Jurkat, Clone E6-1 (cell line): ENCODE measurements at regions not wholly inside any gene's neighbourhood (a gene's known extent, or its start where the extent isn't known, plus 50 kb on each side); places are given as distances from the start of the nearest gene placed in this dataset.

ENCODE experiments used
- DNase-seq: peaks from one replicate; pipeline ENCODE4 v3.0.0-alpha.2; 2011; ENCODE audit warnings: low read depth, low spot score
- H3K4me3 ChIP-seq: 2 replicates; pipeline ENCODE4 v1.5.1; 2011; ENCODE audit warnings: mild to moderate bottlenecking, low read length, control low read depth, moderate library complexity

GRCh38 chr5:3218916-3219650, 376.5 kb upstream of the IRX1 start:
- H3K4me3 ChIP-seq, result no peak overlapping the region
- no peak for DNase-seq

GRCh38 chr5:3217771-3218495, 377.7 kb upstream of the IRX1 start:
- H3K4me3 ChIP-seq, result no peak overlapping the region
- no peak for DNase-seq

GRCh38 chr5:3217114-3217513, 378.5 kb upstream of the IRX1 start:
- DNase-seq, result no peak
- H3K4me3 ChIP-seq, result no peak overlapping the region

- H3K4me3 ChIP-seq, result no peak overlapping the region
Measured at GRCh38 chr5:3216386-3216785, 379.2 kb upstream of the IRX1 start.

GRCh38 chr5:3214838-3215374, 380.7 kb upstream of the IRX1 start:
- H3K4me3 ChIP-seq, result no peak overlapping the region
- DNase-seq, result no peak

More at GRCh38 chr5:3216386-3216785, 379.2 kb upstream of the IRX1 start:
- no peak for DNase-seq

- no peak for DNase-seq
- H3K4me3 ChIP-seq, result no peak overlapping the region
Measured at GRCh38 chr5:3214396-3214795, 381.2 kb upstream of the IRX1 start.

GRCh38 chr5:3212869-3213268, 382.8 kb upstream of the IRX1 start:
- DNase-seq, result no peak
- H3K4me3 ChIP-seq, result no peak overlapping the region

GRCh38 chr5:3210531-3210930, 385.1 kb upstream of the IRX1 start:
- DNase-seq, result no peak
- no peak overlapping the region for H3K4me3 ChIP-seq

GRCh38 chr5:3209918-3210317, 385.7 kb upstream of the IRX1 start:
- no peak for DNase-seq
- no peak overlapping the region for H3K4me3 ChIP-seq

- no peak overlapping the region for H3K4me3 ChIP-seq
- DNase-seq, result no peak
Measured at GRCh38 chr5:3202570-3202969, 393.1 kb upstream of the IRX1 start.

GRCh38 chr5:3201941-3202340, 393.7 kb upstream of the IRX1 start:
- no peak overlapping the region for H3K4me3 ChIP-seq
- DNase-seq, result no peak

- H3K4me3 ChIP-seq, result no peak overlapping the region
- no peak for DNase-seq
Measured at GRCh38 chr5:3201121-3201520, 394.5 kb upstream of the IRX1 start.

GRCh38 chr5:3199962-3200755, 395.5 kb upstream of the IRX1 start:
- DNase-seq, result no peak
- no peak overlapping the region for H3K4me3 ChIP-seq

- no peak overlapping the region for H3K4me3 ChIP-seq
- no peak for DNase-seq
Measured at GRCh38 chr5:3198074-3198449, 397.6 kb upstream of the IRX1 start.

GRCh38 chr5:3197304-3198073, 398.1 kb upstream of the IRX1 start:
- H3K4me3 ChIP-seq, result no peak overlapping the region
- DNase-seq, result no peak

- no peak for DNase-seq
- no peak overlapping the region for H3K4me3 ChIP-seq
Measured at GRCh38 chr5:3195994-3196393, 399.6 kb upstream of the IRX1 start.

GRCh38 chr5:3194684-3195083, 400.9 kb upstream of the IRX1 start:
- no peak for DNase-seq
- no peak overlapping the region for H3K4me3 ChIP-seq

GRCh38 chr5:3194271-3194670, 401.4 kb upstream of the IRX1 start:
- no peak overlapping the region for H3K4me3 ChIP-seq
- no peak for DNase-seq

GRCh38 chr5:3191585-3191984, 404.0 kb upstream of the IRX1 start:
- no peak overlapping the region for H3K4me3 ChIP-seq
- no peak for DNase-seq
